ENCODE measurements at regions not wholly inside any gene's neighbourhood (a gene's known extent, or its start where the extent isn't known, plus 50 kb on each side); places are given as distances from the start of the nearest gene placed in this dataset.

DNA sequence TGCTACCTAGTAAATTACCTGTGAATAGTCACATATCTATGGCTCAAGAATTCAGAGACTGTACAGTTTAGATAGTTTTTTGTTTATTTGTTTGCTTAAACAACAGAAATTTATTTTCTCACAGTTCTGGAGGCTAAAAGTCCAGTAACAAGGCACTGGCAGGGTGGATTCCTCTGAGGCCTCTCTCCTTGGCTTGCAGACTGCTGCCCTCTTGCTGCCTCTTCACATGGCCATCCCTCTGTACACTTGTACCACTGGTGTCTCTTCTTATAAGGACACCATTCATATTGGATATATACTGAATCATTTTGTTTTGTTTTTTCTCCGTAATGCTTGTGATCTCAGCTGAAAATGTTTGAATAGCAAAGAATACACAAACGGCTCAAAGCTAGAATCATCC is 56.4 kb upstream of the MIR17HG start:
- Mint-ChIP-seq H3K27me3 (peaks cover 0 to 7% (median 0%) of the 10 kb centered on the region in 5 donors), H3K4me3 (no peak overlapping the region), H3K36me3 (no peaks in the 10 kb centered on the region), H3K9me3 (peaks cover 0 to 6% (median 0%) of the 10 kb centered on the region in 9 donors), H3K27ac (no peak overlapping the region), H3K4me1 (no peaks in the 10 kb centered on the region)
- ATAC-seq (no peak), DNase-seq (no peak)
- POLR2A ChIA-PET = no interaction called here

DNA sequence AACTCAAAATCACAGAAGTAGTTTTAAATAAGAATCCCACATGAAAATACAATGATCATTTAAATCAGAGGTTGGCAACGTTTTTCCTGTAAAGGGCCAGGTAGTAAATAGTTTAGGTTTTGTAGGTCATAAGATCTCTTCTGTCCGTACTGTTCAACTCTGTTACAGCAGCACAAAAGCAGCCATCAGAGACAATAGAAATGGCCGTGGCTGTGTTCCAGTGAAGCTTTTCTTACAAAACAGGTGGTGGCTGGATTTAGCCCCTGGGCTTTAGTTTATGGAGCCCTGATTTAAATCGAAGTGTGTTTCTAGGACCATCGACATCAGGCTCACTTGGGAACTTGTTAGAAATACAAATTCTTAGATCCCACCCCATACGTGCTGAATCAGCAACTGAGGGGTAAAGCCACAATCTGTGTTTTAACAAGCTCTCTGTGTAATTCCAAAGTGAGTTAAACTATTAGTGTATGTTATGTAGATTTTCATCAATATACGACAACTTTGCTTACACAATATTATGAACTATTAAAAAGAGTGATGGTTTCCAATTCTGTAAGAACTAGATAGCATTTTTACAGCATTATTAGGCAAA is 54.8 kb upstream of the MIR17HG start:
- DNase-seq (no peak), ATAC-seq (no peak)
- Mint-ChIP-seq H3K36me3 (no peaks in the 10 kb centered on the region), H3K27me3 (peaks cover 0 to 16% (median 4%) of the 10 kb centered on the region in 5 donors), H3K4me1 (no peaks in the 10 kb centered on the region), H3K27ac (no peak overlapping the region), H3K9me3 (peaks cover 0 to 6% (median 0%) of the 10 kb centered on the region in 9 donors), H3K4me3 (no peak overlapping the region)
- POLR2A ChIA-PET = no interaction called here

DNA sequence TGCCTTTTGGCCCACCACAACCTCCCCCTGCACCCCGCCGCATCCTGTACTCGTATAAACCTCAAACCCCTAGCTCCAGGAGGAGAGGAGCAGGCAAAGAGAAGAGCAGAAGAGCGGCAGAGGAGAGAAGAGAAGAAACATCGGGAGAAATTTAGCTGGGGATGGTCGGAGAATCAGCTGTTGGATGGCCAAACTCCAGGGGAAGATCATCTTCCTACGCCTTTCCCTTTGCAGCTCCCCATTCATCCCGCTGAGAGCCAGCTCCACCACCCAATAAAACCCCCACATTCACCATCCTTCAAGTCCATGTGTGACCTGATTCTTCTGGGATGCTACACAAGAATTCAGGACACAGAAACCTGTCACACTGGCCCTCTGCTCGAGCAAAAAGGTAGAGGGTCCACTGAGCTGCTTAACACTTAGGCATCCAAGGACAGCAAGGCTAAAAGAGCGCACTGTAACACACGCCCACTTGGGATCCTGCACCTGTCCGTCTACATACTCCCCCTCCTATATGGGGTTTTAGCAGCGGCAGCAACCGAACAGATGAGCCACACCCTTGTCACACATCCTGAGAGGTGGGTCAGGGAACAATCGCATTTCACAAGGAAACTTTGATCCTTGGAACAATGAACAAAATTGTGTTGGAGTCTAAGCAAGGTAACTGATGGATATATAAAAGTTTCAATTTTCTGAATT is 51.6 kb upstream of the MIR17HG start:
- no peak overlapping the region for H3K27ac Mint-ChIP-seq
- peaks cover 0 to 9% (median 3%) of the 10 kb centered on the region in 5 donors for H3K27me3 Mint-ChIP-seq
- no peaks in the 10 kb centered on the region for H3K4me1 Mint-ChIP-seq
- no peaks in the 10 kb centered on the region for H3K36me3 Mint-ChIP-seq
- H3K9me3 Mint-ChIP-seq = no peaks in the 10 kb centered on the region
- ATAC-seq = no peak
- POLR2A ChIA-PET = no interaction called here
- no peak overlapping the region for H3K4me3 Mint-ChIP-seq
- no peak for DNase-seq

DNA sequence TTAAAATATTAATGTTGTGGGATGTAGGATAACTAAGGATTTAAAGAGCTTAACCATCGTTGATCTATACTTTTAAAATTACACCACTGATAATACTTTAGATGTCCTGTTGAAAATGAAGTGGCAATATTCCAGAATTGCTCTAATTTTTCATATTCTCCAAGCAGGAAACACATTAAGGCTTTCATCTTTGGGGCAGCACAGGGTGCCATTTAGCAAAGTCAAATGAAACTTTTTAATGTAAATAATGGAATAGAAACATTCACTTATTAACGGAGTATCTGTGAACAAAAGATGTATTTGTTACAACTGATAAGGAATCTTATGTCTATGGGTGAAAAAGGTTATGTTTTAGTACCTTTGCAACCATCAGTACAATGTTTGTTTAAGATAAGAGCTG is 50.0 kb upstream of the MIR17HG start:
- Mint-ChIP-seq H3K36me3 (no peaks in the 10 kb centered on the region), H3K27ac (no peak overlapping the region), H3K27me3 (peaks cover 0 to 9% (median 3%) of the 10 kb centered on the region in 5 donors), H3K4me3 (no peak overlapping the region), H3K4me1 (no peaks in the 10 kb centered on the region), H3K9me3 (no peaks in the 10 kb centered on the region)
- ATAC-seq (no peak), DNase-seq (no peak)
- POLR2A ChIA-PET = no interaction called here

All from naive thymus-derived CD8-positive, alpha-beta T cell (primary cell).